ENCODE measurements at regions not wholly inside any gene's neighbourhood (a gene's known extent, or its start where the extent isn't known, plus 50 kb on each side); places are given as distances from the start of the nearest gene placed in this dataset.

GRCh38 chr13:78087966-78088678 is 169.5 kb upstream of the EDNRB start:
- H3K4me3 Mint-ChIP-seq: no peak overlapping the region
- Histone ChIP-seq H3K36me3 (ENCODE audit: insufficient read depth, low read length) (no peaks in the 10 kb centered on the region), H3K9me3 (ENCODE audit: control insufficient read depth in 1 of 2, insufficient read depth in 1 of 2, low read length in 2 of 2) (no peaks in the 10 kb centered on the region), H3K27me3 (ENCODE audit: control insufficient read depth in 1 of 2, insufficient read depth in 2 of 2, low read length in 2 of 2) (peaks cover 0 to 14% of the 10 kb centered on the region in 2 experiments), H3K4me3 (ENCODE audit: low read length) (no peak overlapping the region), H3K4me1 (ENCODE audit: insufficient read depth, low read length) (no peaks in the 10 kb centered on the region), H3K27ac (ENCODE audit: low read depth in 1 of 2, low read length in 2 of 2) (no peak overlapping the region)
- ATAC-seq (ENCODE audit: poor library complexity) (no peak), DNase-seq (no peak)
- H3K36me3 Mint-ChIP-seq (ENCODE audit: low read depth): no peaks in the 10 kb centered on the region
- POLR2A ChIA-PET: no interaction called here
- H3K27ac Mint-ChIP-seq: no peak overlapping the region
- peaks cover 4% of the 10 kb centered on the region for H3K9me3 Mint-ChIP-seq
- TF ChIP-seq CTCF (IDR thresholded peaks at IDR 0.05): no peak
- CTCF ChIA-PET: no interaction called here
- H3K27me3 Mint-ChIP-seq: peaks cover 45% of the 10 kb centered on the region
- intact Hi-C loops (cut with DNase I, micrococcal nuclease): no loop called here
- peaks cover 5% of the 10 kb centered on the region for H3K4me1 Mint-ChIP-seq (ENCODE audit: low read depth)

- H3K36me3 ChIP-seq (ENCODE audit: insufficient read depth, low read length): no peaks in the 10 kb centered on the region
- ATAC-seq (ENCODE audit: poor library complexity) (no peak), DNase-seq (no peak)
- peaks cover 5% of the 10 kb centered on the region for H3K4me1 Mint-ChIP-seq (ENCODE audit: low read depth)
- H3K27ac Mint-ChIP-seq: no peak overlapping the region
- H3K27me3 ChIP-seq (ENCODE audit: control insufficient read depth in 1 of 2, insufficient read depth in 2 of 2, low read length in 2 of 2): peaks cover 0 to 14% of the 10 kb centered on the region in 2 experiments
- peaks cover 18% of the 10 kb centered on the region for H3K9me3 Mint-ChIP-seq
- TF ChIP-seq CTCF (IDR thresholded peaks at IDR 0.05): no peak
- H3K9me3 ChIP-seq (ENCODE audit: control insufficient read depth in 1 of 2, insufficient read depth in 1 of 2, low read length in 2 of 2): no peaks in the 10 kb centered on the region
- ChIA-PET CTCF (no interaction called here), POLR2A (no interaction called here)
- no peaks in the 10 kb centered on the region for H3K4me1 ChIP-seq (ENCODE audit: insufficient read depth, low read length)
- no peaks in the 10 kb centered on the region for H3K36me3 Mint-ChIP-seq (ENCODE audit: low read depth)
- H3K4me3 Mint-ChIP-seq: no peak overlapping the region
- intact Hi-C loops (cut with DNase I, micrococcal nuclease): no loop called here
- no peak overlapping the region for H3K27ac ChIP-seq (ENCODE audit: low read depth in 1 of 2, low read length in 2 of 2)
- H3K27me3 Mint-ChIP-seq: peaks cover 47% of the 10 kb centered on the region
- H3K4me3 ChIP-seq (ENCODE audit: low read length): no peak overlapping the region
Observed at GRCh38 chr13:78085434-78086225, 167.0 kb upstream of the EDNRB start.

GRCh38 chr13:78084401-78084800 is 165.8 kb upstream of the EDNRB start:
- H3K9me3 ChIP-seq (ENCODE audit: control insufficient read depth in 1 of 2, insufficient read depth in 1 of 2, low read length in 2 of 2): no peaks in the 10 kb centered on the region
- no peak for DNase-seq
- H3K4me3 Mint-ChIP-seq: no peak overlapping the region
- H3K36me3 Mint-ChIP-seq (ENCODE audit: low read depth): no peaks in the 10 kb centered on the region
- H3K4me1 Mint-ChIP-seq (ENCODE audit: low read depth): peaks cover 5% of the 10 kb centered on the region
- no peak overlapping the region for H3K4me3 ChIP-seq (ENCODE audit: low read length)
- POLR2A ChIA-PET: no interaction called here
- peaks cover 42% of the 10 kb centered on the region for H3K27me3 Mint-ChIP-seq
- peaks cover 0 to 14% of the 10 kb centered on the region in 2 experiments for H3K27me3 ChIP-seq (ENCODE audit: control insufficient read depth in 1 of 2, insufficient read depth in 2 of 2, low read length in 2 of 2)
- no peak overlapping the region for H3K27ac Mint-ChIP-seq
- no peaks in the 10 kb centered on the region for H3K36me3 ChIP-seq (ENCODE audit: insufficient read depth, low read length)
- no peaks in the 10 kb centered on the region for H3K4me1 ChIP-seq (ENCODE audit: insufficient read depth, low read length)
- intact Hi-C loops (cut with DNase I, micrococcal nuclease): no loop called here
- TF ChIP-seq CTCF (IDR thresholded peaks at IDR 0.05): no peak
- ATAC-seq (ENCODE audit: poor library complexity): no peak
- H3K27ac ChIP-seq (ENCODE audit: low read depth in 1 of 2, low read length in 2 of 2): no peak overlapping the region
- CTCF ChIA-PET: no interaction called here
- peaks cover 15% of the 10 kb centered on the region for H3K9me3 Mint-ChIP-seq

Measured in CD4-positive, alpha-beta T cell (primary cell).